Dermis microvascular lymphatic vessel endothelial cell (primary cell): ENCODE measurements at regions not wholly inside any gene's neighbourhood (a gene's known extent, or its start where the extent isn't known, plus 50 kb on each side); places are given as distances from the start of the nearest gene placed in this dataset.

Experiments
- DNase-seq, 2 donors: peaks; one replicate each; pipeline versions ENCODE4 v3.0.0 to v3.0.0-alpha.2; 2010; ENCODE audit warnings: low read depth in 2 of 2

DNA sequence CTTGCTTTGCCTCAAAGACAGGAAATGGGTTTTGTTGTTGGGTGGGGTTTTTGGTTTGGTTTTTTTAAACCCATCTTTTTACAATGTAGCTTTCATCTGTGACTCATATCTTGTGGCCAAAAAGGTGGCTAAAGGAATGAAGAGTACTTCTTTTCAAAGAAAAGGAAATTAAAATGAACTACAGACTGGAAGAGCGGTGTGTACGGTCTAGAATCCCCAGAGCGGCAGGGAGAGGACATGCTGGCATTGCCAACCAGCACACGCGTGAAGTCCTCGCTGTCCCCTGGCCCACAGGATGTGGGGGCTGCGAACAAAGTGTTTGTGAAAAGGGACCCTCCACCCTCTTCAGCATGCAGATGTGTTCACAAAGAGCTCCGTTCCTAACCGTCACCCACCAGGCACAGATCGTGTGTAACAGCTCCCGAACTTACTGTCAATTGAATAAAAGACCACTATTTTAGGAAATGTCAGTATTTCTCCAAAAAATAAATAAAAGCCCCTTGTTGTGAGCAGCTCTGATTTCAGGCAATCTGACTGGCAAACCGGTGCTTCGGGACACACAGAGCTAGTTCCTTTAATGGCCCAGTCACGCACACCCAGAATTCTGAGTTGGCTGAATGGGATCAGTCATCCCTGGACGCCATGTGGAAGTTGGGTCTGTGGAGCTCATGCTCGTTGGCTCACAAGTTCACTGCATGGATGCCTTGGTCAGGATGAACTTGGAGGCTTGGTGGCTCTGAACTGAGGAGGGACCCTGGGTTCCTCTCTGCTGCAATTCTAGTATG is 602.9 kb downstream of the NPHP4 start:
- DNase-seq, result no peak

DNA sequence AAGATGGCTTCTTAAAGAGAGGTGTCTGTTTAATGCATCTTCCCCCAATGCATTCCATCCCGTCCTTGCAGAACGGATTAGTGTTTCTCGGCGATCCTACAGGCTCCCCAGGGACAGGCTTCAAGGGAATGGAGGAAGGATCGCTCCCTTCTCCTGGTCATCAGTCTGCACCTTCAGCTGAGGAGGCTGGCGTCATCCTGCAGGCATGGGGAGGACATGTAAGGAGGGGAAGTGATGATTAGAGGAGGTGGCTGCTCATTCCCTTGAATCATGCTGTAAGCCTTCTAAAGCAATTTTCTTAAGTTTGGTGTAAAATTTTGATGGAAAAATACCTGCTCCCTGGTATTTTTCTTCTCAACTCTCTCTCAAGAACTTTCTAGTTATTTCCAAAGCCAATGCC is 603.6 kb downstream of the NPHP4 start:
- no peak for DNase-seq

DNA sequence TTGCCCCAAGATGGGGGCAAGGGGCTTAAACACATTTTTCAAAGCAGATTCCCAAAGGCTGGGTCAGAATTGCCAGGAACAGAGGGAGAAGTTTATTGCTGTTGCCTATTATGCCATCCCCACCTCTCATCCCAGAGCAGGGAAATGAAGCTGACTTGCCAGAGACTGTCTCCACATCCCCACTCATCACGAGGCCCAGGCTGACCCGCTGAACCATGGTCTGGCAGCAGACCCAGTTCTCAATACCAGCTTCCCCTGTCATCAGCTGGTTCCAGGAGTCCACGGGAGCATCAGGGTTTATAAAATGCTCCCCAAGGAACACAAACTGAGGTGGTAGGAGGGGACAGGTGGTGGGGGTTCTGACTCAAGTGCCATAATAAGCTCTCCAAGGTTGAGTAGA is 605.9 kb downstream of the NPHP4 start:
- no peak for DNase-seq

DNA sequence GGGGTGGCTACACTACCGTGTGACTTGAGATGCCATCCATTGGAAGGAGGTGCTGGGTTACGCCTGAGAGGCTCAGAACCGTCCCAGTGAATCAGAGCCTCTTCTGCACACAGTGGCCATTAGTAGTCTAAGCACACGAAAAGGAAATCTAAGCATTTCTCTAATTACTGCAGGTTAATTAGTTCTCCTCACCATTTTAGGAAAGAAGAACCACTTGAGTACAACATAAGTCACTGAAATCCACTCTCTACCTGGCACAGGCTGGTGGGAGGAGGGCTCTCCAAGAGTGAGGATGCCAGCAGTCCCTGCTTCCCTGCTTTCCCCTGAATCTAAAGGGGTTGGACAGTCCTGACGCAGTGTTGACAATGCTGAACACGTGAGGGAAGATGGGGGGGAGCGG is 606.3 kb downstream of the NPHP4 start:
- DNase-seq, result no peak

DNA sequence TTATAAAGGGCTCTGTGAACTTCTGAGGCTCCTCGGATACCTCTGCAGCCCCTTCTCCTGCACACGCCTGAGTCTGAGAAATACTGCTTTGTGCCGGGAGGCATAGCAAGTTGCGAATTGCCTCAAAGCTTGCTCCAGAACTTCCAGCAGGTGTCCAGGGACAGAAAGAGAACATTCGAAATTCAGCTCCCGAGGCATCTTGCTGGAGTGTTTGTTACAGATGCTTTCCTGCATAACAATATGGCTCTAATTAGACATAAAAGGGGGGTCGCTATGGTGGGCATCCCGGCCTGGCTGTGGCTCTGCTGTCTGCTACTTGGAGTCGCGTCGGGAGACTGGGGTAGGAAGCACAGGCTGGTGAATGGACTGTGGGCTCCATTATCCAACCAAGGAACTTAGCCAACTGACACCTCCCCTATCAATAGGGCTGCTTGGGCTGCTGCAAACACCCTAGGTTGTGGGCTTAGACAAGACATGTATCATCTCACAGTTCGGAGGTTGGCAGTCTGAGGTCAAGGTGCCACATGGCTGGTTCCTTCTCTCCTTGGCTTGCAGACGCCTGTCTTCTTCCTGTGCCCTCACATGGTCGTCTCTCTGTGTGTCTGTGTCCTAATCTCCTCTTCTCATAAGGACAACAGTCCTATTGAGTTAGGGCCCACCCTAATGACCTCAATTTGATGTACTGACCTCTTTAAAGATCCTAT is 607.0 kb downstream of the NPHP4 start:
- no peak for DNase-seq

DNA sequence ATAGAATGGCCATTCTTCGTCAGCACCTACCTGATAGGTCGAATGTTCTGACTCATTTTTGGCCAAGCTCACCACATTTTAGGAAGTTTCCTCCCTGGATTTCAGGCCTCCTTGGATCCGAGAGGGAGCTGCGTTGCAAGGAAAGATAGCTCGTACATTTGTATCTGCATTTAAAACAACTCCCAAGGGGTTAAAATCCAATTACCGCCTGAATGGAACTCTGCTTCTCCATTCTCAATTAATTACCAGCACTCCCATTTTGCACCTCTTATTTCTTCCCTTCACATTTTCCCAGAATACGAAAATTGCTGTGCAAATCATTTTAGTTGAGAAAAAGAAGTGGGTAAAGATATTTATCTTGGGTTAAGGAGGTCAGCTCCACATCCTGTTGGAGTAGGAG is 610.7 kb downstream of the NPHP4 start:
- DNase-seq, result no peak

DNA sequence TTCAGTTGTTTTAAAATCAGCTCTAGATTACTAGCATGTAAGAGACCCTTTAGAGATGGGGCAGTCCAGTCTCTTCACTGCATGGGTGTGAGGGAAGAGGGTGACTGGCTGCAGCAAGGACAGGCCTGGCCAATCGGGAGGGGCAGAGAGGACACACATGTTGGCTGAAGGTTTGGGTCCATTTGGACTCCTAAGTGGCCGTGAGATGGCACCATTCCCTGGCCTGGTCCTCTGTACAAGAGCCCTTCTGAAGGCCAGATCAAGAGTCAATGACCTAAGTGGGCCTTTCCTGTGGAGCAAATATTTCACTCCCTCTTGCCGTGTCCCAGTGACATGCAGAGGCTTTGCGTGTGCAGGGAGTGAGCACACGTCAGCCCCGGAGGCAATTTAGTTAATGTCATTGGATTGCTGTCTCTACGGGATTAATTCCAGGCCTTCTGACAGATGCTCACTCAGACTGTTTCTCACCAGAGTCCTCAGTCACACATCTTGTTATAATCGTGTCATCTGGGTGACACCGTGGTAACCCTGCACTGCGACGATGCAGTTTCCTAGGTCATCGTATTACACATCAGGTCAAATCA is 613.0 kb downstream of the NPHP4 start:
- DNase-seq, result no peak

DNA sequence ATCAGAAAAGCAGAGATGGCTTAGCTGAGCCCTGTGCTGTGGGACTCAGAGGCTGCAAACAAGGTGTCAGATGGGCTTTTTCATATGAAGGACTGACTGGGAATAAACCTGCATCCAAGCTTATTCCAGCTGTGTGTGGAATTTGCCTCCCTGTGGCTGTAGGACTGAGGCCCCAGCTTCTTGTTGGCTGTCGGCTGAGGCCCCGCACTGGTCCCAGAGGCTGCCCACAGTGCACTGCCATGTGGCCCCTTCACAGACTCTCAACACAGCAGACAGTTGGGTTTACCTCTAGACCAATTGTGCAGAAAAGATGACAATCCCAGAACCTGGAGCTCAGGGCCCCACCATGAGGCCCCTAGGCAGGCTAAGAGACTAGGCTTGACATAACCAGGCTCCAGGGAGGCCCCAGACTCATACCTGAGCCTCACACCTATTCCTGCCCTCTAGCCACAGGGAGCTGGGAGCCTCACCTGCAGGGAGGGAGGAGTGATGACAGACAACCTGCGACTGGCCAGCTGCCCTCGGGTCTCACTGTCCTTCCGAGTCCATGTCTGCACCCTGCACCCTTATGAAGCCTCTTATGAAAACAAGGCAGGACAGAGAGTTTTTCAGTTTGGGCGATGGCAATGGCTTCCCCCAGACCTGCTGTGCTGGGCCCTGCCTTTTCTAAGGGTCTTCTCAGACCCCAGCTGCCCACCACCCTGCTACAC is 615.5 kb downstream of the NPHP4 start:
- no peak for DNase-seq

DNA sequence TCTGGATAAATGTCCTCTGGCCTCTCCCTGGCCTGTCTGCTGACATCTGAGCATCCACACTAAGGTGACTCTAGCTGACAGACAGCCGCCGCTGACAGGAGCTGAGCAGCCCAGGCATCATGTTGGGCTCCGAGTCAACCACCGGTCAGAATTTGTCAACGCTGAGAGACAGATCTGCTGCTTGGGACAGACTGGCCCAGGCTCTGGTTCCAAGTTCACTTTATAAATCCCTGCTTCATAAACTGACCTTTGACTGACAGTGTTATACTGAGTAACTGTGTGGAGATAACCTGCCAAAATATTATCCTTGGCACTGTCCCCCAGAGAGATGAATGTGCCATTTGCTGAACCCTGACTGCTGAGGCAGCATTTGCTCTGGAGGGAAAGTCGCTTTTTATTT is 616.7 kb downstream of the NPHP4 start:
- DNase-seq, result no peak

DNA sequence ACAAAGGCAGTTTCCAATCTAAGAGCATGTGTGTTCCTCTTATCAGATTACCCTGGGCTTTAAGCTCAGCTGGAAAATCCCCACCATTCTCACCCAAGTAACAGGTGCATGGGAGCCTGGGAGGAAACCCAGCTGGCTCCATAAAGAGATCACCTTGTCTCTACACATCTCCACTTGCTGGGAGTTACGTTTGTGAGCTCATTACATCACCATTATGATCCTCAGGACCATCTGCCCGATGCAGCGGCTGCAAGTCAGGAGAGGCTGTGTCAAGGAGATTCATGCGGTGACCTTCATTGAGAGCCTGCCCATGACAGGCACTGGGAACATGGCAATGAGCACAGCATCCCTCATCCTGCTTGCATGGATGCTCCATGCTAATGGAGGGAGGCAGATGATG is 618.0 kb downstream of the NPHP4 start:
- DNase-seq, result no peak

DNA sequence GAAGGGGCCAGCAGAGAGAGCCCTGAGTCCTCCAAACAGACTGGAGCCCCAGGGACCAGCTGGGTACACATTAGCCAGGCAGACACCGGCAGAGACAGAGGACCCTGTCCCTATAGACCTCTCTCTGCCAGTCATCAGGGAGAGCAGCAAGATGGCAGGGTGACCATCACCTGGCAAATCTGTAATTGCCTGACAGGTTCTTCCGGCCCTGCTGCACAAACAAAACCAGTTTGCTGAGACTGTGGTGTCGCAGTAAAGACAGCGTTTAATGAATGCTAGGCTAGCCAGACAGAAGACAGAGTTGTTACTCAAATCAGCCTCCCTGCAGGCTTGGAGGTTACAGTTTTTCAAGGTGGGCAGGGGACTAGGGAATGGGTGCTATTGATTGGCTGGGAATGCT is 618.9 kb downstream of the NPHP4 start:
- DNase-seq, result no peak

DNA sequence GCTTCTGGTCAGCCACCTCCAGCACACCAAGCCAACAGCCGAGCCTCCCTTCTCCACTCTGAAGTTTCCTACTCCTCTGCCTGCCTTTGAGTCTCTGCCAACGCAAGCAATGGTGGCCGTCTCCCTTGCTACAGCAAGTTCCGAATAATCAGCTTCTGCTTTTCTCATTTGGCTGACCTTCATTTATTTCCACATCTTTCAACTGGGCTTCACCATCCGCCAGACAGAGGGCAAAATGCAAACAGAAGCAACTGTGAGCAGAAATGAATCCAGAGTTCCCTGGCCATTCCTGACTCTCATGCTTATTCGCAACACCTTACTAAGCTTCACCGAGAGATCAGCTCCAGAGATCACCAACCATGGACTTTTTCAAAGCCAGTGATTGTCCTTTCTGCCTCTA is 621.0 kb downstream of the NPHP4 start:
- DNase-seq, result no peak

DNA sequence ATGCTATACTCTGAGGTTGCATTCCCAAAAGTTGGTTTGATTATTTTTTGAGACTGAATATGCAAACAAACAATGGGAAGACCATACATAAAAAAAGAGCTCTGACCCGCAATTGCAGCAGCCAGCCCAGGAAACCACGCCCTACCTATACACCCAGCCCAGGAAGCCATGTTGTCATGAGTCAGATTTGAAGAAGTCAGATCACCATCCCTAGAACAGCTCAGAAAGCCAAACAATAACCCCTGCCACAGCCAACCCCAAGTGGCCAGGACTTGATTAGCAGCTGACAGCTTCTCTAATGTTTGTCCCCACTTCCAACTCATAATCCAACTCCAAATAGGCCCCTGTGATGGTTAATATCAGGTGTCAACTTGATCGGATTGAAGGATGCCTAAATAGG is 621.9 kb downstream of the NPHP4 start:
- no peak for DNase-seq

DNA sequence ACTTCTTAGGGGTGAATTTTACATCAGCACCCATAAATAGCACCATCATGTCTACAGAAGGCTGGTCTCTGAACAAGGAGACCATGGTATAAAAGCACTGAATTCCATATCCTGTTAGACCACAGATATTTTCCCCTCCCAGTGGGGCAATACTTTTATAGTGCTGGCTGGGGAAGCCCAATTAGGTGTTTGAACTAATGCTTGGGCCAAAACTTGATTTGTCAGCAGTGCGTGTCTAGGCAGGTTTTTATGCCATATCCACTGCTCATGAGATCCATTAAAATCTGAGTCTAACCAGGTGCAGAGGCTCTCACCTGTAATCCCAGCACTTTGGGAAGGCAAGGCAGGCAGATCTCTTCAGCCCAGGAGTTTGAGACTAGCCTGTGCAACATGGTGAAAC is 623.0 kb downstream of the NPHP4 start:
- no peak for DNase-seq

DNA sequence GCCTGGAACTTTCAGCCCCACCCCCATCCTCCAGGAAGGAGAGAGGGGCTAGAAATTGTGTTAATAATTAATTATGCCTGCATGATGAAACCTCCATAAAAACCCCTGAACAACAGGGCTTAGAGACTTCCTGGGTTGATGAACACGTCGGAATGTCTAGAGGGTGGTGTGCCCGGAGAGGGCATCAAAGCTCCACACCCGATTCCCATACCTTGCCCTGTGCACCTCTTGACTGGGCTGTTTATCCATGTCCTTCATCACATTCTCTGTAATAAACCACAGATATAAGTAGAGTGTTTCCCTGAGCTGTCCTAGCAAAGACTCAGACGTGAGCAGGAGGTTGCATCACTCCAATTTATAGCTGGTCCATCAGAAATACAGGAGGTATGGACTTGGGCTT is 624.0 kb downstream of the NPHP4 start:
- DNase-seq, result no peak

DNA sequence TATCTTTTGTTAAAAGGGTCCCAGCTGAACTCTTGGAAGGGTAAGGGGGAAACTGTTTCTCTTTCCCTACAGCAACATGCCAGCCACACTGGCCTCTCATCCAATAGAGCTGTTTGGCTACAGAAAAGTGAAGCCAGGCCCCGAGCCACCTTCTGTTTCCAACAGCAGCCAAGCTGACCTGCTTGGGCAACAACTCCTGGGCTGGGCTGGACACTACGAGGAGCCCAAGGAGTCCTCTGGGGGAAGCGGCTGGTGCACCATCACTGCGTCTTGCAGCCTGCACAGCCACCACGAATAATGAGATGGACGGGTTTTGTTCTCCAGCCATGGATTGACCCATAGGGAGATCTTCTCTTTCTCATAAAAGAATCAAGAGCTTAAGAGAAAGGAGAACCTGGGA is 624.9 kb downstream of the NPHP4 start:
- DNase-seq, result no peak

DNA sequence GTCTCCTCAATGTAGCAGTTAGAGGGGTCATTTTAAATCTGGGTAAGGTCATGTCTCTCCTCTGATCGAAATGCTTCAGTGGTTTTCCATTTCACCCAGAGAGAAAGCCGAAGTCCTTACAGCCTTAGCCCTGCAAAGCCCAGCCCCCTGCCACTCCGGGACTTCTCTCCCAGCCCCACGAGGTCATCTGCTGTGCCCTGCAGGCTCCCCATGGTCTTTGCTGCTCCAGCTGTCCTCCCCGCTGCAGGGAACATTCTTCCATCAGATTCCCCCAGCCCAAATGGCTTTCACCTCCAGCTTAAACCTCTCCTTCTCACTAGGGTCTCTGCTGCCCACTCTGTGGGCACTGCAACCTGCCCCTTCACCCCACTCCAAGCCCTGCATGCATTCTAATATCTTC is 626.5 kb downstream of the NPHP4 start:
- DNase-seq, result no peak

DNA sequence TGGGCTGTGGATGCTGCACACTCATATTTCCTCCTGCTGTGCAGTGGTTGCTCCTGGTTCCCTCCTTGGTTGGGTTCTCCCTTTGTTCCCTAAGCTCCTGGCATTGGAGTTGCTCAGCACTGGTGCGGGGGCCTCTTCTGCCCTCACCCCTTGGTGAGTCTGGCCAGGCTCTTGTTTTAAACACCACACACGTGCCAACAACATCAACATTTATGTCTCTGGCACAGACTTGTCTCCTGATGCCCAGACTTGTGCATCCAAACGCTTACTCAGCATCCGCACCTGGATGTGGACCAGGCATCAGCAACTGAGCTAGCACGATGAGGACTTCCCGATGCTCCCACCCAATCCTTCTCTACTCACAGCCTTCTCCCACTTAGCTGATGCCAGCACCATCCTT is 627.6 kb downstream of the NPHP4 start:
- no peak for DNase-seq

DNA sequence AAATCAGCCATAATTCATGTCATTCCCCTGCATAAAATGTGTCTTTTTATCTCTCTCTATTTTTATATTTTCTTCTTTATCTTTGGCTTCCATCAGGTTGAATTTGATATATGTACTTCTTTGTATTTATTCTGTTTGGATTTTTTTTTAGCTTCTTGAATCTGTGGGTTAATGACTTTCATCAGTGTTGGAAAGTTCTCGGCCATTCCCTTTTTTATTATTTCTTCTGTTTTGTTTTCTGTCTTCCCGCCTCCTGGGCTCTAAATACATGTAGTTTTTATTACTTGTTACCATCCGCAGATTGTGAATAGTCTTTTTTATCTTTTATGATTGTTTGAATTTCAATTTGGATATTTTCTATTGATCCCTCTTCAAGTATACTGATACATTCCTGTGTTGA is 637.5 kb downstream of the NPHP4 start:
- DNase-seq, result no peak

DNA sequence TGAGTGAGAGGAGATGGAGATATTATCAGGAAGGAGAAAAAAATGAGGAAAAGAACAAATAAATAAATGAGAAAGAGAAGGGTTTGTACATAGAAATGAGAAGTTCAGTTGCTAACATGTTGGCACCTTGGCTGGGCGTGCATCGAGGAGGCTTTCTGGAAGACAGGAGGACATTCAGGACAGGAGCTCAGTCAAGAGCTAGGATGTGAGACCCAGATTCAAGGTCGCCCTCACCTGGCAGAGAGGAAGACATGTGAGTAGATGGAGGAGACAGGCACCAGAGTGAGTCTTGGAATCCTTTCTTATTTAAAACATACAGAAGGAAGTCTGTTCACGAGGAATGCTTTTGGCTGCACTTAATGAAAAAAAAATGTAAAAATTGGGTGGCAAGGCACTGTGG is 640.9 kb downstream of the NPHP4 start:
- DNase-seq, result no peak

DNA sequence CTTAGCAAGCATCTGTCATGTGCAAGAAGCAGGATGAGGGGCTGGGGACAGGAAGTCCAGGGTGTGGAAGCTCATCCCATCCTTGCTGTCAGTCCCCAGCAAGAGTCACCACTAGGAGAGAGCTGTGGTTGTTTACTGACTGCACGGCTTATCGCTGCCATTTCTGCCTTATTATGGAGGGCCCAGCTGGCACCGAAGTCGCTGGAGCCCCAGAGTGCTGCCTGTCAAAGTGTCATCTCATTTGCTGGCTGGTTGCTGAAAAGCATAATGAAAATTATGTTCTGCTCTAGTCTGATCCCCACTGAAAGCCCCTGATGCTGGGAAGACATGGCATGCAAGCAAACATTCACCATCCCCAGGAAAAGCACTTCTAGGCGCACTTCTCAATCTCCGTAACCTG is 642.7 kb downstream of the NPHP4 start:
- DNase-seq, result no peak

DNA sequence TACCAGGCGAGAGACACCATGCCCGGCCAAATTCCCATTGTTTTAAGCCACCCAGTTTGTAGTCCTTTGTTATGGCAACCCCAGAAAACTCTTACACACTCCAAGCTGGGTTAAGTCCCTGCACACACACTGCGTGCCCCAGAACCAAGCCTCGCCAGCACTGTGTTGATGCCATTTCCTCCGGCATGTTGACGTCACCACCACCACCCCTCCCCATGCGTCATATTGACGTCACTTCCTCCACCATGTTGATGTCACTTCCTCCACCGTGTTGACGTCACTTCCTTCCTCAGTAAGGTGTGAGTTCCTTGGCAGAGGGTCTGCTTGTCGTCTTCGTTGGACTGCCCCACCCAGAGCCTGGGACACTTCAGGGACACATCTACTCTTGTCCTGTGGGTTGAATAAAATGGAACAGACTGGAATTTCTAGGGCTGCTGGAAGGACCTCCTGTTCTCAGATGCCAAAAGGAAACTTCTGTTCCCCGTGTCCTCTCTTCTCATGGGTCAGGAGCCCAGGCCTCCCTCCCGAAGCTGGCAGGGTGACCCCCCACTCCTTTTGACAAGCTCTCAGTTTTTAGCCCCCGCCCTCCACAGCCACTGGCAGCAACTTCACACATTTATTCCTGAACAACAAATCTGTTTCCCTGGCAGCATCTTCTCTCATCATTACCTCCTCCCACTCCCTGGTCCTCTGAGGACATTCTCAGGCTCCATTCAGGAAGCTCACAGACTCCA is 643.3 kb downstream of the NPHP4 start:
- no peak for DNase-seq
